Suprapubic skin (tissue), 4 donors: ENCODE measurements at regions not wholly inside any gene's neighbourhood (a gene's known extent, or its start where the extent isn't known, plus 50 kb on each side); places are given as distances from the start of the nearest gene placed in this dataset.

Experiments
- DNase-seq, 2 donors: peaks; one replicate each; pipeline ENCODE4 v3.0.0-alpha.2; 2019; ENCODE audit warnings: low spot score in 2 of 2
- H3K27ac ChIP-seq: fragments of 200-600 bp; sonication (generic); one replicate; pipeline ENCODE4 v1.5.1; 2019
- H3K27me3 ChIP-seq: fragments of 200-600 bp; sonication (generic); one replicate; pipeline ENCODE4 v1.5.1; 2019
- H3K36me3 ChIP-seq: fragments of 200-600 bp; sonication (generic); one replicate; pipeline ENCODE4 v1.5.1; 2019
- H3K4me1 ChIP-seq: fragments of 200-600 bp; sonication (generic); one replicate; pipeline ENCODE4 v1.5.1; 2019
- H3K4me3 ChIP-seq: fragments of 200-600 bp; sonication (generic); one replicate; pipeline ENCODE4 v1.5.1; 2019; ENCODE audit warnings: mild to moderate bottlenecking
- H3K9me3 ChIP-seq: fragments of 200-600 bp; sonication (generic); one replicate; pipeline ENCODE4 v1.5.1; 2019
- EP300 ChIP-seq: sonication (generic); formaldehyde crosslinking; IDR thresholded peaks from one replicate; pipeline ENCODE4 v1.6.1; 2017; ENCODE audit warnings: antibody characterized with exemption
- POLR2A ChIP-seq, 2 donors: fragments of 450-650 bp; IDR thresholded peaks; one replicate each; pipeline ENCODE4 v1.6.1; 2017; ENCODE audit warnings: antibody characterized with exemption in 2 of 2, mild to moderate bottlenecking in 2 of 2, moderate library complexity in 2 of 2
- POLR2AphosphoS5 ChIP-seq, 3 donors: sonication (generic); formaldehyde crosslinking; IDR thresholded peaks; one replicate each; pipeline ENCODE4 v1.6.1; 2017; ENCODE audit warnings: antibody characterized with exemption in 3 of 3
- WGBS: methylation state at CpG from one replicate; pipeline ENCODE4 v1.1.5; 2018; 5-methylcytosine and 5-hydroxymethylcytosine counted together
- TF ChIP-seq, protein P1 (sequence below), 2 donors: fragments of 200-600 bp in 1 of 2; fragments of 450-650 bp in 1 of 2; sonication (generic) in 1 of 2; IDR thresholded peaks; one replicate each; pipeline ENCODE4 v1.5.1; 2016 to 2019; ENCODE audit warnings: antibody characterized with exemption in 2 of 2, mild to moderate bottlenecking in 1 of 2, moderate library complexity in 1 of 2

DNA sequence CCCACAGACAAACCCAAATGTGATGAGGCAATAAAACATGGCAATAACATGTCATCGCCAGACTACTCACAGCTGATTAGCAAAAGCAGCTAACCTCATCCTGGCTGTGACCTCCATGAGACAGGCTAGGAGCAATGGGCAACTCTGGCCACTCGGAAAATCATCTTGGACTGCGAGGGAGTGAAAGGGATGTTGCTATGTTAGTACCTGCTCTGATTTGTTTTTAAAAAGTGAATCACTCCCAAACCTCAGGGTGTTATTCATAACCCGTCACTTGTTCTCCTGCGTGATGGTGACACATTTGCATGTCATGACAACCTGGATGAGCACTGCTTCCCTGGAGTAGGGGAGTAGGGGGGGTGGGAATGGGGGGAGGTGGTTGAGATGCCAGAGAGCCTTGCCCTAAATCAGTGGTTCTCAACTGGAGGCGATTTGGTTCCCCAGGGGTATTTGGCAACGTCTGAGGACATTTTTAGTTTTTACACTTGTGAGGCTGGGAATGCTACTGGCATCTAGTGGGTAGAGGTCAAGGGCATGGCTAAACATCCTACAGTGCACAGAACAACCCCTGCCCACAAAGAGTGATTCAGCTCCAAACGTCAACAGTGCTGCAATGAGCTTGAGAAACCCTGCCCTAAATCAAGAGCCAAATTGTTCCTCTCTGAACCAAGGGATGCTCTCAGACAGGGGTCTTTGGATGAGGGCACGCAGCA, 241.7 kb downstream of the SOX9 start:
- H3K4me3 ChIP-seq: no peak overlapping the region
- peaks cover 9% of the 10 kb centered on the region for H3K4me1 ChIP-seq
- no peak for DNase-seq
- TF ChIP-seq POLR2AphosphoS5 (IDR thresholded peaks at IDR 0.05) (no peak), EP300 (no peak), POLR2A (IDR thresholded peaks at IDR 0.05) (no peak)
- TF ChIP-seq, protein P1, sequence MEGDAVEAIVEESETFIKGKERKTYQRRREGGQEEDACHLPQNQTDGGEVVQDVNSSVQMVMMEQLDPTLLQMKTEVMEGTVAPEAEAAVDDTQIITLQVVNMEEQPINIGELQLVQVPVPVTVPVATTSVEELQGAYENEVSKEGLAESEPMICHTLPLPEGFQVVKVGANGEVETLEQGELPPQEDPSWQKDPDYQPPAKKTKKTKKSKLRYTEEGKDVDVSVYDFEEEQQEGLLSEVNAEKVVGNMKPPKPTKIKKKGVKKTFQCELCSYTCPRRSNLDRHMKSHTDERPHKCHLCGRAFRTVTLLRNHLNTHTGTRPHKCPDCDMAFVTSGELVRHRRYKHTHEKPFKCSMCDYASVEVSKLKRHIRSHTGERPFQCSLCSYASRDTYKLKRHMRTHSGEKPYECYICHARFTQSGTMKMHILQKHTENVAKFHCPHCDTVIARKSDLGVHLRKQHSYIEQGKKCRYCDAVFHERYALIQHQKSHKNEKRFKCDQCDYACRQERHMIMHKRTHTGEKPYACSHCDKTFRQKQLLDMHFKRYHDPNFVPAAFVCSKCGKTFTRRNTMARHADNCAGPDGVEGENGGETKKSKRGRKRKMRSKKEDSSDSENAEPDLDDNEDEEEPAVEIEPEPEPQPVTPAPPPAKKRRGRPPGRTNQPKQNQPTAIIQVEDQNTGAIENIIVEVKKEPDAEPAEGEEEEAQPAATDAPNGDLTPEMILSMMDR (IDR thresholded peaks at IDR 0.05): no peak
- no peaks in the 10 kb centered on the region for H3K36me3 ChIP-seq
- no peaks in the 10 kb centered on the region for H3K9me3 ChIP-seq
- H3K27me3 ChIP-seq: peaks cover 17% of the 10 kb centered on the region
- H3K27ac ChIP-seq: no peak overlapping the region
- 38% methylated on average over 9 of the region's 9 CpGs for WGBS

DNA sequence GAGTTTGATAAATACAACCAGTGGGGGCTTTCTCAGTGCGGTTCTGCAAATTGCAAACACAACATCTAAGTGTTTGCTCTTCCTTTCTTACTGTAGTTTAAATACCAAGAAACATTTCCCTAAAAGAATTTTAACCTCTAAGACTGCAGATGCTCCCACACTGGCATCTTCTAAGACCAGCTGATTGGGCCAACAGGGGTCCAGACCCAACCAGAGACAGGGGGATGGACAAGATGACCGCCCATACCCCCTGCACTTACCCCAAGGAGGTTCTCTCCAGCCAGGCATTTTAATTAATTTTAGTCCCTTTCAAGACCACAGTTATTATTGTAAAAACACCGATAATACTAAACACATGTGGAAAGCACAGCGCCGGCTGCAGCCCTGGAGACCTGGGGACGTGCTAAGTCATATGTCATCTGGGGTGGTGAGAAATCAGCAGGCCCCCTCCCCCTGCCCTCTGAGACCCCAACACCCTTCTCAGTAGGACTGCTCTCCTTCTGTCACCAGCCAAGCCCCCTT, 242.3 kb downstream of the SOX9 start:
- Histone ChIP-seq H3K27me3 (peaks cover 17% of the 10 kb centered on the region), H3K4me1 (peaks cover 9% of the 10 kb centered on the region), H3K27ac (no peak overlapping the region), H3K4me3 (no peak overlapping the region), H3K9me3 (no peaks in the 10 kb centered on the region), H3K36me3 (no peaks in the 10 kb centered on the region)
- DNase-seq: no peak
- WGBS: 63% methylated on average over 6 of the region's 6 CpGs
- TF ChIP-seq POLR2AphosphoS5 (IDR thresholded peaks at IDR 0.05) (no peak), POLR2A (IDR thresholded peaks at IDR 0.05) (no peak), EP300 (no peak)
- TF ChIP-seq, protein P1 (IDR thresholded peaks at IDR 0.05): no peak

DNA sequence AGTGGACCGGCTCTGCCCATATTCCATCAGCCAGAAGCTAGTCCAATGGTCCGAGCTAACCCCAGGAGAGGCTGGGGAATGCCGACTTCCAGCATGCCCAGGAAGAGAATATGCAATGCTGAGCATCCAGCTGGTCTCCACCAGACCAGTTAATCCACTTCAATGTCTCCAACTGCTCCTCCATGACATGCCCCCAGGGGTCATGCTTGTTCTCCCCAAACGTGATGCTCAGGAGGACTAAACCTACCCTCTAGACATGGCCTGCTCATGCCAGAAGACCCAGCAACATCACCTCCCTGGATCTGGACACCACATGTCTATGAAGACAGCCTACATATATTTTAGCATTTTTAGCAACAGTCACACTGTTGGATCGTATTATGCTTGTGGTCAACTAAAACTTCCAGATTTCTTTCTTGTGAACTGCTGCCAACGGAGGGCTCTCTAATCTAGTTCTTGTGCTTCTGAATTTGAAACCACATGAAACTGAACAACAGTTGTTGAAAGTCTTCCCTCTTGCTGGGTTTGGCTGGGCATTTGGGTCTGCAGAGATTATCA, 245.1 kb downstream of the SOX9 start:
- Histone ChIP-seq H3K36me3 (no peaks in the 10 kb centered on the region), H3K27ac (no peak overlapping the region), H3K4me1 (peaks cover 6% of the 10 kb centered on the region), H3K9me3 (no peaks in the 10 kb centered on the region), H3K27me3 (peaks cover 17% of the 10 kb centered on the region), H3K4me3 (no peak overlapping the region)
- no peak for DNase-seq
- TF ChIP-seq EP300 (no peak), POLR2A (IDR thresholded peaks at IDR 0.05) (no peak), POLR2AphosphoS5 (IDR thresholded peaks at IDR 0.05) (no peak)
- TF ChIP-seq, protein P1 (IDR thresholded peaks at IDR 0.05): no peak
- WGBS: 73% methylated on average over 6 of the region's 6 CpGs

DNA sequence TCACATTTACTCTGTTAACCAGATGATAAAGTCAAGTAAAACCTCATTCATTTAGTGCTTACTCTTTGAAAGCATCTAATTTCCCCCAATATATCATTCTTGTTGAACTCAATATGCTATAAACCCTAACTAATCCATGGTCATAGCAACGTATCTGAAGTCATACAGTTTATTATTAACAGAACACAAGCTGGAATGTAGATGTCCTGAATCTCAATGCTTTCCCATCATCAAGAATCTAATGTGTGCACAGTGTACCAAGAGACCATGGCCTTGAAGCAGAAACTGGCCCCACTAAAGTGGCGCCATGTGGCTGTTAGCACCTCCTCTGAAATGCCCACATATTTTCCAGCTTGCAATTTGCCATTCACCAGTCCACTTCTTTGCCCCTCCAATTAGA, 245.8 kb downstream of the SOX9 start:
- WGBS: 78% methylated on average over 2 of the region's 2 CpGs
- Histone ChIP-seq H3K27me3 (peaks cover 16% of the 10 kb centered on the region), H3K36me3 (no peaks in the 10 kb centered on the region), H3K27ac (no peak overlapping the region), H3K9me3 (no peaks in the 10 kb centered on the region), H3K4me1 (peaks cover 6% of the 10 kb centered on the region), H3K4me3 (no peak overlapping the region)
- no peak for DNase-seq
- no peak for TF ChIP-seq EP300

DNA sequence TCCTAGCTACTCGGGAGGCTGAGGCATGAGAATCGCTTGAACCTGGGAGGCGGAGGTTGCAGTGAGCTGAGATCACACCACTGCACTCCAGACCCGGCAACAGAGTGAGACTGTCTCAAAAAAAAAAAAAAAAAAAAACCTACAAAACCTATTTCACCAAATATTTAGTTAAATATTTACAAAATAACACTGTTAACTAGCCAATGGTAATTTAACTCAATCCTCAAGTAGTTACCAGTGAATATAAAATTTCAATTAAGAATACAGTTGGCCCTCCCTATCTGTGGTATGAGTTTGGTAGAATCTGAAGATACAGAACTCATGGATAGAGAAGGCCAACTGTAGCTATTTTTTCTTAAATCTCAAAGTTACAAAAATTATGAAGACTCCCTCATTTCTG, 247.4 kb downstream of the SOX9 start:
- Histone ChIP-seq H3K36me3 (no peaks in the 10 kb centered on the region), H3K4me1 (no peaks in the 10 kb centered on the region), H3K27me3 (peaks cover 14% of the 10 kb centered on the region), H3K9me3 (no peaks in the 10 kb centered on the region), H3K27ac (no peak overlapping the region), H3K4me3 (no peak overlapping the region)
- no peak for DNase-seq
- TF ChIP-seq, protein P1 (IDR thresholded peaks at IDR 0.05): no peak
- TF ChIP-seq EP300 (no peak), POLR2AphosphoS5 (IDR thresholded peaks at IDR 0.05) (no peak), POLR2A (IDR thresholded peaks at IDR 0.05) (no peak)
- WGBS: 73% methylated on average over 4 of the region's 4 CpGs
